ENCODE measurements at regions not wholly inside any gene's neighbourhood (a gene's known extent, or its start where the extent isn't known, plus 50 kb on each side); places are given as distances from the start of the nearest gene placed in this dataset.

DNA sequence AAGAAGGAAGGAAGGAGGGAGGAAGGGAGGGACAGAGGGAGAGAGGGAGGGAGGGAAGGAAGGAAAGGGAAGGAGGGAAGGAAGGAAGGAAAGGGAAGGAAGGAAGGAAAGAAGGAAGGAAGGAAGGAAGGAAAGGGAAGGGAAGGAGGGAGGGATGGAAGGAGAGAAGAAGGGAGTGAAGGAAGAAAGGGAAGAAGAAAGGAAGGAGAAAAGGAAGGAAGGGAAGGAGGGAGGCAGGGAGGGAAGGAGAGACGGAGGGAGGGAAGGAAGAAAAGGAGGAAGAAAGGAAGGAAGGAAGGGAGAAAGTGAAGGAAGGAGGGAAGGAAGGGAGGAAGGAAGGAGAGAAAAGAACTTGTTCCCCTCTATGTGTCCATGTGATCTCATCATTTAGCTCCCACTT lies 465.0 kb downstream of the KCTD8 start:
- TF ChIP-seq, protein P1, sequence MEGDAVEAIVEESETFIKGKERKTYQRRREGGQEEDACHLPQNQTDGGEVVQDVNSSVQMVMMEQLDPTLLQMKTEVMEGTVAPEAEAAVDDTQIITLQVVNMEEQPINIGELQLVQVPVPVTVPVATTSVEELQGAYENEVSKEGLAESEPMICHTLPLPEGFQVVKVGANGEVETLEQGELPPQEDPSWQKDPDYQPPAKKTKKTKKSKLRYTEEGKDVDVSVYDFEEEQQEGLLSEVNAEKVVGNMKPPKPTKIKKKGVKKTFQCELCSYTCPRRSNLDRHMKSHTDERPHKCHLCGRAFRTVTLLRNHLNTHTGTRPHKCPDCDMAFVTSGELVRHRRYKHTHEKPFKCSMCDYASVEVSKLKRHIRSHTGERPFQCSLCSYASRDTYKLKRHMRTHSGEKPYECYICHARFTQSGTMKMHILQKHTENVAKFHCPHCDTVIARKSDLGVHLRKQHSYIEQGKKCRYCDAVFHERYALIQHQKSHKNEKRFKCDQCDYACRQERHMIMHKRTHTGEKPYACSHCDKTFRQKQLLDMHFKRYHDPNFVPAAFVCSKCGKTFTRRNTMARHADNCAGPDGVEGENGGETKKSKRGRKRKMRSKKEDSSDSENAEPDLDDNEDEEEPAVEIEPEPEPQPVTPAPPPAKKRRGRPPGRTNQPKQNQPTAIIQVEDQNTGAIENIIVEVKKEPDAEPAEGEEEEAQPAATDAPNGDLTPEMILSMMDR (IDR thresholded peaks at IDR 0.05) = no peak
- TF ChIP-seq POLR2A (IDR thresholded peaks at IDR 0.05) = no peak
